H9 (cell line): ENCODE measurements at regions not wholly inside any gene's neighbourhood (a gene's known extent, or its start where the extent isn't known, plus 50 kb on each side); places are given as distances from the start of the nearest gene placed in this dataset.

ENCODE experiments used
- DNase-seq: peaks from one replicate; pipeline ENCODE4 v3.0.0-alpha.2; 2017
- H2AFZ ChIP-seq: one replicate; pipeline ENCODE4 v1.6.1; 2013; ENCODE audit warnings: mild to moderate bottlenecking, low read length, control low read depth, moderate library complexity
- H2AK5ac ChIP-seq: 2 replicates; pipeline ENCODE4 v1.6.1; 2013; ENCODE audit warnings: low read length, control low read depth, mixed read lengths; ENCODE audit not compliant: insufficient read length
- H2BK120ac ChIP-seq: one replicate; pipeline ENCODE4 v1.6.1; 2013; ENCODE audit warnings: low read depth, mild to moderate bottlenecking, low read length, control low read depth, inconsistent platforms; ENCODE audit not compliant: poor library complexity, severe bottlenecking
- H2BK12ac ChIP-seq: 2 replicates; pipeline ENCODE4 v1.6.1; 2013; ENCODE audit warnings: low read length, control low read depth, mixed read lengths, low read depth; ENCODE audit not compliant: insufficient read length
- H2BK15ac ChIP-seq: 2 replicates; pipeline ENCODE4 v1.6.1; 2013; ENCODE audit warnings: low read depth, low read length, control low read depth
- H2BK20ac ChIP-seq: one replicate; pipeline ENCODE4 v1.6.1; 2013; ENCODE audit warnings: low read depth, mild to moderate bottlenecking, low read length, control low read depth, inconsistent platforms; ENCODE audit not compliant: poor library complexity, severe bottlenecking
- H2BK5ac ChIP-seq: 2 replicates; pipeline ENCODE4 v1.6.1; 2013; ENCODE audit warnings: low read length, control low read depth, mixed read lengths; ENCODE audit not compliant: insufficient read length
- H3K14ac ChIP-seq: 2 replicates; pipeline ENCODE4 v1.6.1; 2013; ENCODE audit warnings: low read length, control low read depth; ENCODE audit not compliant: insufficient read depth
- H3K18ac ChIP-seq: 2 replicates; pipeline ENCODE4 v1.6.1; 2013; ENCODE audit warnings: low read depth, mild to moderate bottlenecking, mixed read lengths, low read length, control low read depth; ENCODE audit not compliant: insufficient read length
- H3K23ac ChIP-seq: 2 replicates; pipeline ENCODE4 v1.6.1; 2013; ENCODE audit warnings: low read length, control low read depth, mixed read lengths, low read depth; ENCODE audit not compliant: insufficient read length
- H3K23me2 ChIP-seq: 2 replicates; pipeline ENCODE4 v1.6.1; 2013; ENCODE audit warnings: low read depth, mild to moderate bottlenecking, mixed read lengths, low read length, control low read depth; ENCODE audit not compliant: insufficient read length, poor library complexity, severe bottlenecking
- H3K27ac ChIP-seq: 2 replicates; pipeline ENCODE4 v1.5.1; 2013; ENCODE audit warnings: low read length, control low read depth, mixed read lengths, low read depth; ENCODE audit not compliant: insufficient read length
- H3K27me3 ChIP-seq: 2 replicates; pipeline ENCODE4 v1.6.1; 2013; ENCODE audit warnings: low read length, control low read depth, inconsistent platforms; ENCODE audit not compliant: insufficient read depth
- H3K4ac ChIP-seq: 2 replicates; pipeline ENCODE4 v1.6.1; 2013; ENCODE audit warnings: low read depth, mild to moderate bottlenecking, control low read depth, inconsistent platforms, low read length, moderate library complexity
- H3K4me1 ChIP-seq: 2 replicates; pipeline ENCODE4 v1.6.1; 2013; ENCODE audit warnings: low read length, control low read depth, inconsistent platforms; ENCODE audit not compliant: insufficient read depth
- H3K4me2 ChIP-seq: 2 replicates; pipeline ENCODE4 v1.6.1; 2013; ENCODE audit warnings: low read length, control low read depth, mixed read lengths; ENCODE audit not compliant: insufficient read length, insufficient read depth
- H3K56ac ChIP-seq: 2 replicates; pipeline ENCODE4 v1.6.1; 2013; ENCODE audit warnings: low read depth, mild to moderate bottlenecking, mixed read lengths, low read length, control low read depth; ENCODE audit not compliant: insufficient read length
- H3K79me1 ChIP-seq: 2 replicates; pipeline ENCODE4 v1.6.1; 2013; ENCODE audit warnings: low read depth, mild to moderate bottlenecking, moderate library complexity, low read length, control low read depth, inconsistent platforms; ENCODE audit not compliant: insufficient read depth, poor library complexity, severe bottlenecking
- H3K79me2 ChIP-seq: 2 replicates; pipeline ENCODE4 v1.6.1; 2013; ENCODE audit warnings: low read length, control low read depth, inconsistent platforms; ENCODE audit not compliant: insufficient read depth
- H3K9ac ChIP-seq: 2 replicates; pipeline ENCODE4 v1.6.1; 2013; ENCODE audit warnings: low read length, control low read depth, mixed read lengths; ENCODE audit not compliant: insufficient read length; ENCODE audit errors: extremely low read depth
- H3K9me3 ChIP-seq: one replicate; pipeline ENCODE4 v1.6.1; 2013; ENCODE audit warnings: low read depth, low read length, inconsistent platforms; ENCODE audit not compliant: control insufficient read depth
- H3T11ph ChIP-seq: one replicate; pipeline ENCODE4 v1.6.1; 2013; ENCODE audit warnings: mild to moderate bottlenecking, low read length, control low read depth, inconsistent platforms
- H4K20me1 ChIP-seq: one replicate; pipeline ENCODE4 v1.6.1; 2013; ENCODE audit not compliant: control insufficient read depth, insufficient read length, insufficient read depth
- H4K5ac ChIP-seq: 2 replicates; pipeline ENCODE4 v1.6.1; 2013; ENCODE audit warnings: low read depth, mild to moderate bottlenecking, mixed read lengths, low read length, control low read depth; ENCODE audit not compliant: insufficient read length
- H4K8ac ChIP-seq: replicated peaks from 2 replicates; pipeline ENCODE4 v1.6.1; 2013; ENCODE audit warnings: low read length, control low read depth, mixed read lengths, low read depth; ENCODE audit not compliant: insufficient read length
- H4K91ac ChIP-seq: 2 replicates; pipeline ENCODE4 v1.6.1; 2013; ENCODE audit warnings: low read depth, mild to moderate bottlenecking, moderate library complexity, mixed read lengths, low read length, control low read depth; ENCODE audit not compliant: insufficient read length
- H3K27ac Mint-ChIP-seq, 3 experiments: 2 replicates in 2 of 3; 3 replicates in 1 of 3; pipeline ENCODE4 v1.8.0; 2020 to 2021; ENCODE audit warnings: mixed read lengths in 3 of 3, mild to moderate bottlenecking in 1 of 3, moderate library complexity in 1 of 3
- H3K27me3 Mint-ChIP-seq: 2 replicates; pipeline ENCODE4 v1.8.0; 2021; ENCODE audit warnings: low read depth, mild to moderate bottlenecking, moderate library complexity, mixed read lengths
- H3K36me3 Mint-ChIP-seq, 3 experiments: 2 replicates in 2 of 3; 3 replicates in 1 of 3; pipeline ENCODE4 v1.8.0; 2020 to 2021; ENCODE audit warnings: low read depth in 3 of 3, mixed read lengths in 3 of 3; ENCODE audit not compliant: insufficient read depth in 1 of 3
- H3K4me1 Mint-ChIP-seq, 2 experiments: 2 replicates each; pipeline ENCODE4 v1.8.0; 2020; ENCODE audit warnings: mixed read lengths in 2 of 2
- H3K4me3 Mint-ChIP-seq, 2 experiments: 2 replicates in 1 of 2; 3 replicates in 1 of 2; pipeline ENCODE4 v1.8.0; 2020 to 2021; ENCODE audit warnings: mild to moderate bottlenecking in 2 of 2, mixed read lengths in 2 of 2, moderate library complexity in 1 of 2
- H3K9me3 Mint-ChIP-seq, 2 experiments: 2 replicates in 1 of 2; 3 replicates in 1 of 2; pipeline ENCODE4 v1.8.0; 2020; ENCODE audit warnings: mild to moderate bottlenecking in 2 of 2, mixed read lengths in 2 of 2, moderate library complexity in 1 of 2
- WGBS: extraction: QIAGEN DNeasy Blood & Tissue Kit; methylation state at CpG from one replicate; pipeline ENCODE4 v1.1.7; 2013; ENCODE audit warnings: missing lambda C conversion rate, low lambda C conversion rate, mixed read lengths; ENCODE audit not compliant: insufficient read length; ENCODE audit errors: extremely low coverage; 5-methylcytosine and 5-hydroxymethylcytosine counted together
- TF ChIP-seq, protein P1 (sequence below): fragments of 200-600 bp; sonication (generic); conservative IDR thresholded peaks from 3 replicates; pipeline ENCODE4 v1.8.0; 2021; ENCODE audit warnings: antibody characterized with exemption, mild to moderate bottlenecking

DNA sequence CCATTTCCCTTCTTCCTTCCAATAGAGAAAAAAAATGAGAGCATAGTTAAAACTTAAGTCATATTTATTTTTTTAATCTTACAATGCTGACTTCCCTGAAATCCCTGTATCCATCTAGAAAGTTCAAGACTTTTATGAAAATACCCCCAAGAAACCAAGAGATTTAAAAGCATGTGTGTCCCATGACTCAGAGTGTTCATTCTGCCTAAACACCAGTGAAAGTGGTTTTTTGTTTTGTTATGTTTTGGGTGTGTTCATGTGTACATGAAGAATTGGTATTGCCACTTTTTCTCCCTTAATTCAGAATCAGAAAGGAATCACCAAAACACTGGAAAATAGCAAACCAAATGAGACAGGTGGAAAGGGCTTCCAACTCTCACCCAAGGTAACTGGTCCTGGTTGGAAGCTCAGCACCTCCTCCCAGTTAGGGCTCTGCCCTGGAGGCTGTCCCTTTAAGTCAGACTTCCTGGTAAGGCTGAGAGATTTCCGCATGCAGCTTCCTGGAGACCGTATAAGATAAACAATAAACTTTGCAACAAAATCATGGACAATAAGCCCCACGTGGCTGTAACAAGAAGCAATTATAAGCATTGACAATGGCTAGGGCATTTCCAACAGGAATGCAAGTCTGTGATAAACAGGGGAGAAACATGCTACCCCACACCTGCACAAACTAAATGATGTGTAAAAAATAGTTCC, 121.9 kb upstream of the ARHGEF3 start:
- H3K4me1 ChIP-seq = no peaks in the 10 kb centered on the region; the same call in 1 of the 2 replicates
- TF ChIP-seq, protein P1, sequence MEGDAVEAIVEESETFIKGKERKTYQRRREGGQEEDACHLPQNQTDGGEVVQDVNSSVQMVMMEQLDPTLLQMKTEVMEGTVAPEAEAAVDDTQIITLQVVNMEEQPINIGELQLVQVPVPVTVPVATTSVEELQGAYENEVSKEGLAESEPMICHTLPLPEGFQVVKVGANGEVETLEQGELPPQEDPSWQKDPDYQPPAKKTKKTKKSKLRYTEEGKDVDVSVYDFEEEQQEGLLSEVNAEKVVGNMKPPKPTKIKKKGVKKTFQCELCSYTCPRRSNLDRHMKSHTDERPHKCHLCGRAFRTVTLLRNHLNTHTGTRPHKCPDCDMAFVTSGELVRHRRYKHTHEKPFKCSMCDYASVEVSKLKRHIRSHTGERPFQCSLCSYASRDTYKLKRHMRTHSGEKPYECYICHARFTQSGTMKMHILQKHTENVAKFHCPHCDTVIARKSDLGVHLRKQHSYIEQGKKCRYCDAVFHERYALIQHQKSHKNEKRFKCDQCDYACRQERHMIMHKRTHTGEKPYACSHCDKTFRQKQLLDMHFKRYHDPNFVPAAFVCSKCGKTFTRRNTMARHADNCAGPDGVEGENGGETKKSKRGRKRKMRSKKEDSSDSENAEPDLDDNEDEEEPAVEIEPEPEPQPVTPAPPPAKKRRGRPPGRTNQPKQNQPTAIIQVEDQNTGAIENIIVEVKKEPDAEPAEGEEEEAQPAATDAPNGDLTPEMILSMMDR = no peak
- Mint-ChIP-seq H3K9me3 (no peaks in the 10 kb centered on the region), H3K36me3 (no peaks in the 10 kb centered on the region), H3K4me3 (no peak overlapping the region), H3K4me1 (peaks cover 16 to 19% of the 10 kb centered on the region in 2 experiments), H3K27ac (no peak overlapping the region), H3K27me3 (no peaks in the 10 kb centered on the region)
- no peak overlapping the region for H3K23ac ChIP-seq
- no peak overlapping the region for H2AK5ac ChIP-seq
- H3K79me1 ChIP-seq = no peaks in the 10 kb centered on the region
- H3K4ac ChIP-seq = no peak overlapping the region
- no peaks in the 10 kb centered on the region for H3K79me2 ChIP-seq
- no peak overlapping the region for H3K14ac ChIP-seq
- no peaks in the 10 kb centered on the region for H3K9me3 ChIP-seq
- no peak overlapping the region for H3K4me2 ChIP-seq
- no CpG with 5 or more reads among the region's 3 CpGs for WGBS
- no peak overlapping the region for H4K5ac ChIP-seq
- H3K56ac ChIP-seq = no peak overlapping the region
- no peak overlapping the region for H4K91ac ChIP-seq
- no peaks in the 10 kb centered on the region for H3K23me2 ChIP-seq
- no peak overlapping the region for H4K8ac ChIP-seq
- H2BK20ac ChIP-seq = no peak overlapping the region
- DNase-seq = no peak
- H2BK12ac ChIP-seq = no peak overlapping the region
- no peak overlapping the region for H2BK120ac ChIP-seq
- H3K9ac ChIP-seq = no peak overlapping the region
- H2BK15ac ChIP-seq = no peak overlapping the region
- no peak overlapping the region for H3K18ac ChIP-seq
- H2BK5ac ChIP-seq = no peak overlapping the region
- H4K20me1 ChIP-seq = no peaks in the 10 kb centered on the region
- no peak overlapping the region for H3K27ac ChIP-seq
- H3T11ph ChIP-seq = no peak overlapping the region
- H3K27me3 ChIP-seq = no peaks in the 10 kb centered on the region
- no peak overlapping the region for H2AFZ ChIP-seq
